Mesothelial cell of epicardium (in vitro differentiated cells): ENCODE measurements at regions not wholly inside any gene's neighbourhood (a gene's known extent, or its start where the extent isn't known, plus 50 kb on each side); places are given as distances from the start of the nearest gene placed in this dataset.

Experiments used
- DNase-seq, 2 experiments: peaks; one replicate each; pipeline ENCODE4 v3.0.0; 2021; ENCODE audit warnings: low spot score in 2 of 2; ENCODE audit not compliant: unreplicated experiment in 2 of 2
- H3K27ac Mint-ChIP-seq: 2 replicates; pipeline ENCODE4 v1.8.0; 2021; ENCODE audit warnings: mixed read lengths
- H3K27me3 Mint-ChIP-seq: 2 replicates; pipeline ENCODE4 v1.8.0; 2021; ENCODE audit warnings: low read depth, mixed read lengths
- H3K36me3 Mint-ChIP-seq: 2 replicates; pipeline ENCODE4 v1.8.0; 2021; ENCODE audit warnings: mixed read lengths
- H3K4me1 Mint-ChIP-seq: 2 replicates; pipeline ENCODE4 v1.8.0; 2021; ENCODE audit warnings: mixed read lengths
- H3K4me3 Mint-ChIP-seq: 2 replicates; pipeline ENCODE4 v1.8.0; 2021; ENCODE audit warnings: mild to moderate bottlenecking, moderate library complexity, mixed read lengths
- H3K9me3 Mint-ChIP-seq: 2 replicates; pipeline ENCODE4 v1.8.0; 2021; ENCODE audit warnings: mixed read lengths
- CTCF ChIP-seq: fragments of 200-600 bp; sonication (generic); IDR thresholded peaks from one replicate; pipeline ENCODE4 v1.5.0; 2021; ENCODE audit warnings: antibody characterized with exemption; ENCODE audit not compliant: unreplicated experiment

- Mint-ChIP-seq H3K27me3 (no peaks in the 10 kb centered on the region), H3K27ac (no peak overlapping the region), H3K4me1 (no peaks in the 10 kb centered on the region), H3K36me3 (no peaks in the 10 kb centered on the region), H3K9me3 (peaks cover 41% of the 10 kb centered on the region), H3K4me3 (no peak overlapping the region)
- no peak for TF ChIP-seq CTCF
- no peak for DNase-seq
Measured at GRCh38 chr12:31832740-31833729, 104.2 kb upstream of the AMN1 start.

GRCh38 chr12:31828071-31828470 lies 99.2 kb upstream of the AMN1 start:
- Mint-ChIP-seq H3K4me3 (no peak overlapping the region), H3K36me3 (peaks cover 18% of the 10 kb centered on the region), H3K9me3 (peaks cover 63% of the 10 kb centered on the region), H3K4me1 (no peaks in the 10 kb centered on the region), H3K27me3 (no peaks in the 10 kb centered on the region), H3K27ac (no peak overlapping the region)
- no peak for TF ChIP-seq CTCF
- DNase-seq, result no peak

GRCh38 chr12:31822761-31823160 lies 93.9 kb upstream of the AMN1 start:
- Mint-ChIP-seq H3K4me1 (no peaks in the 10 kb centered on the region), H3K4me3 (no peak overlapping the region), H3K9me3 (peaks cover 30% of the 10 kb centered on the region), H3K27me3 (no peaks in the 10 kb centered on the region), H3K36me3 (peaks cover 16% of the 10 kb centered on the region), H3K27ac (no peak overlapping the region)
- no peak for DNase-seq
- no peak for TF ChIP-seq CTCF

- H3K4me3 Mint-ChIP-seq, result no peak overlapping the region
- H3K36me3 Mint-ChIP-seq, result peaks cover 16% of the 10 kb centered on the region
- no peak for TF ChIP-seq CTCF
- H3K4me1 Mint-ChIP-seq, result no peaks in the 10 kb centered on the region
- no peak overlapping the region for H3K27ac Mint-ChIP-seq
- H3K27me3 Mint-ChIP-seq, result no peaks in the 10 kb centered on the region
- H3K9me3 Mint-ChIP-seq, result peaks cover 28% of the 10 kb centered on the region
- no peak for DNase-seq
Measured at GRCh38 chr12:31821484-31821883, 92.7 kb upstream of the AMN1 start.

GRCh38 chr12:31820832-31821231 lies 92.0 kb upstream of the AMN1 start:
- Mint-ChIP-seq H3K9me3 (peaks cover 25% of the 10 kb centered on the region), H3K4me3 (no peak overlapping the region), H3K4me1 (no peaks in the 10 kb centered on the region), H3K27me3 (no peaks in the 10 kb centered on the region), H3K36me3 (peaks cover 13% of the 10 kb centered on the region), H3K27ac (no peak overlapping the region)
- TF ChIP-seq CTCF, result no peak
- DNase-seq, result no peak
